ENCODE measurements at regions not wholly inside any gene's neighbourhood (a gene's known extent, or its start where the extent isn't known, plus 50 kb on each side); places are given as distances from the start of the nearest gene placed in this dataset.

- TF ChIP-seq EZH2 (IDR thresholded peaks at IDR 0.05; ENCODE audit: borderline replicate concordance, insufficient read depth, low read depth, low read length, poor library complexity, severe bottlenecking): no peak
- TF ChIP-seq, protein P1, sequence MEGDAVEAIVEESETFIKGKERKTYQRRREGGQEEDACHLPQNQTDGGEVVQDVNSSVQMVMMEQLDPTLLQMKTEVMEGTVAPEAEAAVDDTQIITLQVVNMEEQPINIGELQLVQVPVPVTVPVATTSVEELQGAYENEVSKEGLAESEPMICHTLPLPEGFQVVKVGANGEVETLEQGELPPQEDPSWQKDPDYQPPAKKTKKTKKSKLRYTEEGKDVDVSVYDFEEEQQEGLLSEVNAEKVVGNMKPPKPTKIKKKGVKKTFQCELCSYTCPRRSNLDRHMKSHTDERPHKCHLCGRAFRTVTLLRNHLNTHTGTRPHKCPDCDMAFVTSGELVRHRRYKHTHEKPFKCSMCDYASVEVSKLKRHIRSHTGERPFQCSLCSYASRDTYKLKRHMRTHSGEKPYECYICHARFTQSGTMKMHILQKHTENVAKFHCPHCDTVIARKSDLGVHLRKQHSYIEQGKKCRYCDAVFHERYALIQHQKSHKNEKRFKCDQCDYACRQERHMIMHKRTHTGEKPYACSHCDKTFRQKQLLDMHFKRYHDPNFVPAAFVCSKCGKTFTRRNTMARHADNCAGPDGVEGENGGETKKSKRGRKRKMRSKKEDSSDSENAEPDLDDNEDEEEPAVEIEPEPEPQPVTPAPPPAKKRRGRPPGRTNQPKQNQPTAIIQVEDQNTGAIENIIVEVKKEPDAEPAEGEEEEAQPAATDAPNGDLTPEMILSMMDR (IDR thresholded peaks at IDR 0.05): no peak
Observed at GRCh38 chr4:11842620-11843263, 414.0 kb upstream of the HS3ST1 start.

All from B cell (primary cell).